ENCODE measurements at regions not wholly inside any gene's neighbourhood (a gene's known extent, or its start where the extent isn't known, plus 50 kb on each side); places are given as distances from the start of the nearest gene placed in this dataset.

DNA sequence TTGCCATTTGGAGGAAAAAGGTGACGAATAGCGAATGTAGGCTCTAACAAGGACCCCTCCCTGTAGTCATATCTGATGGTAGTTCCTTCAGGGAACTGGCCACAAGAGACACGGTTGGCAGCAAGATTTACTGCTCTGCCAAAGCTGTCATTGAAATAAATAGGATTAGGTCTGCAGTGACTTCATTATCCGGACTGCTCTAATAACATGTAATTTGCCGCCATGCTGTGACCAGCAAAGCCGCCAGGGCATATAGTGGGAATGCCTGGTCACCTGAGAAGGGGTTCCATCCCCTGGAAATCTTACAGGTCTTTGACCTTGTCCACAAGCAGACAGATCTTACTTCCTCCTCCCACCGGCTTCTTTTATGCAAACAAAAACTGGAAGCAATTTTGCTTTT is 59.4 kb upstream of the LAPTM4A start:
- DNase-seq, result no peak

DNA sequence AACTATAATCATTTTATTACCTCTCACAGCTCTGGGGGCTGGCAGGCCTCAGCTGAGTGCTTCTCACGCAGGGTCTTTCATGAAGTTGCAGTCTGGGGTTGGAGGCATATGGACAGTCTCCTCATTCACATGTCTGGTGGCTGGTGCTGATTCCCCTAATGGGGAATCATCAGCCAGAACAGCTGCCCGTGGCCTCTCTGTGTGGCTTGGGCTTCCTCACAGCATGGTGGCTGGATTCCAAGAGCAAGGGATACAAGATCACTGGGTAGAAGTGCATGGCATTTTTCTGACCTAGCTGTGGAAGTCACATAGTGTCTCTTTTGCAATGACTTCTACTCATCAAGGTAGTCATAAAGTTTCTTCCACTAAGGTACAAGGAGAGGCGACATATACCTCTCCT is 59.0 kb upstream of the LAPTM4A start:
- DNase-seq, result no peak

DNA sequence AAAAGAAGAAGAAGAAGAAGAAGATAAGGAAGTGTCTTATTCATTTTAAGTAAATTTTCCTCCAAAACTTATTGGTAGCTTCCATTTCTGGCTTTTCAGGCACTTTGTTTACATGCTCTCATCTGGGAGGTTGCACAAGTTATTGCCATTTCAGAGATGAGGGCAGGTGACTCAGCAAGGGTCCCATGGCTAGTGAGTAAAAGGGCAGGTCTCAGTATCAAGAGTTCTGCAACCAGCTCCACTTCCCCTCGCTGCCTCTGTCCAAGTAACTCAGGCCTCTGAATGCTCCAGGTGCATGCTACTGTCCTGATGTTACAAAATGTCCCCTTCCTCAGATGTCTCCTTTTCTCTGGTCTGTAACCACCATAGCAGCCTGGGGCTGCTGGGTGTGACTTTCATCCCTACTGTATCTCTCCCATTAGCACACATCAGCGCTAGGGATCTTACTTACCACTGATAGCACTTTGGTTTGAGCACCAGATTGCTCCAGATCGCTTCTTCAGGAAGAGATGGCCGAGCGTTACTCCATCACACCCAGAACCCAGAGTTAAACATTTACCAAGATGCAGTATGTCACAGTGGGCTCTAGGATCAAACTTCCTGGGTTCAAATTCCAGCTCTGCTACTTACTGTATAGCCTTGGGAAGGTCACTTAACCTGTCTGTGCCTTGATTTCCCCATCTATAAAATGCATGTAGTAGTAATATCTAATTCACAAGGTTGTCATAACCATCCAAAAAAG is 57.4 kb upstream of the LAPTM4A start:
- DNase-seq, result no peak

GRCh38 chr2:20107776-20108175 is 56.3 kb upstream of the LAPTM4A start:
- no peak for DNase-seq

- no peak for DNase-seq
These were observed 55.9 kb upstream of the LAPTM4A start for GRCh38 chr2:20107352-20107751.

GRCh38 chr2:20106746-20107145 is 55.3 kb upstream of the LAPTM4A start:
- no peak for DNase-seq

- DNase-seq, result peak; percentile 6
These were observed 53.6 kb upstream of the LAPTM4A start for GRCh38 chr2:20104900-20105545.

GRCh38 chr2:20103530-20103929 is 52.1 kb upstream of the LAPTM4A start:
- no peak for DNase-seq
